ENCODE measurements at regions not wholly inside any gene's neighbourhood (a gene's known extent, or its start where the extent isn't known, plus 50 kb on each side); places are given as distances from the start of the nearest gene placed in this dataset.

- TF ChIP-seq POLR2AphosphoS5 (IDR thresholded peaks at IDR 0.05; ENCODE audit: borderline replicate concordance, low read depth, low read length) = no peak
- no peak for TF ChIP-seq EZH2 (IDR thresholded peaks at IDR 0.05)
These were observed 183.4 kb upstream of the MAGI2 start for GRCh38 chr7:79636849-79637248.
